H9 (cell line): ENCODE measurements at regions not wholly inside any gene's neighbourhood (a gene's known extent, or its start where the extent isn't known, plus 50 kb on each side); places are given as distances from the start of the nearest gene placed in this dataset.

Experiments used
- DNase-seq: peaks from one replicate; pipeline ENCODE4 v3.0.0-alpha.2; 2017
- H2AFZ ChIP-seq: one replicate; pipeline ENCODE4 v1.6.1; 2013; ENCODE audit warnings: mild to moderate bottlenecking, low read length, control low read depth, moderate library complexity
- H2AK5ac ChIP-seq: 2 replicates; pipeline ENCODE4 v1.6.1; 2013; ENCODE audit warnings: low read length, control low read depth, mixed read lengths; ENCODE audit not compliant: insufficient read length
- H2BK120ac ChIP-seq: one replicate; pipeline ENCODE4 v1.6.1; 2013; ENCODE audit warnings: low read depth, mild to moderate bottlenecking, low read length, control low read depth, inconsistent platforms; ENCODE audit not compliant: poor library complexity, severe bottlenecking
- H2BK12ac ChIP-seq: 2 replicates; pipeline ENCODE4 v1.6.1; 2013; ENCODE audit warnings: low read length, control low read depth, mixed read lengths, low read depth; ENCODE audit not compliant: insufficient read length
- H2BK15ac ChIP-seq: 2 replicates; pipeline ENCODE4 v1.6.1; 2013; ENCODE audit warnings: low read depth, low read length, control low read depth
- H2BK20ac ChIP-seq: one replicate; pipeline ENCODE4 v1.6.1; 2013; ENCODE audit warnings: low read depth, mild to moderate bottlenecking, low read length, control low read depth, inconsistent platforms; ENCODE audit not compliant: poor library complexity, severe bottlenecking
- H2BK5ac ChIP-seq: 2 replicates; pipeline ENCODE4 v1.6.1; 2013; ENCODE audit warnings: low read length, control low read depth, mixed read lengths; ENCODE audit not compliant: insufficient read length
- H3K14ac ChIP-seq: 2 replicates; pipeline ENCODE4 v1.6.1; 2013; ENCODE audit warnings: low read length, control low read depth; ENCODE audit not compliant: insufficient read depth
- H3K18ac ChIP-seq: 2 replicates; pipeline ENCODE4 v1.6.1; 2013; ENCODE audit warnings: low read depth, mild to moderate bottlenecking, mixed read lengths, low read length, control low read depth; ENCODE audit not compliant: insufficient read length
- H3K23ac ChIP-seq: 2 replicates; pipeline ENCODE4 v1.6.1; 2013; ENCODE audit warnings: low read length, control low read depth, mixed read lengths, low read depth; ENCODE audit not compliant: insufficient read length
- H3K23me2 ChIP-seq: 2 replicates; pipeline ENCODE4 v1.6.1; 2013; ENCODE audit warnings: low read depth, mild to moderate bottlenecking, mixed read lengths, low read length, control low read depth; ENCODE audit not compliant: insufficient read length, poor library complexity, severe bottlenecking
- H3K27ac ChIP-seq: 2 replicates; pipeline ENCODE4 v1.5.1; 2013; ENCODE audit warnings: low read length, control low read depth, mixed read lengths, low read depth; ENCODE audit not compliant: insufficient read length
- H3K27me3 ChIP-seq: 2 replicates; pipeline ENCODE4 v1.6.1; 2013; ENCODE audit warnings: low read length, control low read depth, inconsistent platforms; ENCODE audit not compliant: insufficient read depth
- H3K4ac ChIP-seq: 2 replicates; pipeline ENCODE4 v1.6.1; 2013; ENCODE audit warnings: low read depth, mild to moderate bottlenecking, control low read depth, inconsistent platforms, low read length, moderate library complexity
- H3K4me1 ChIP-seq: 2 replicates; pipeline ENCODE4 v1.6.1; 2013; ENCODE audit warnings: low read length, control low read depth, inconsistent platforms; ENCODE audit not compliant: insufficient read depth
- H3K4me2 ChIP-seq: 2 replicates; pipeline ENCODE4 v1.6.1; 2013; ENCODE audit warnings: low read length, control low read depth, mixed read lengths; ENCODE audit not compliant: insufficient read length, insufficient read depth
- H3K56ac ChIP-seq: 2 replicates; pipeline ENCODE4 v1.6.1; 2013; ENCODE audit warnings: low read depth, mild to moderate bottlenecking, mixed read lengths, low read length, control low read depth; ENCODE audit not compliant: insufficient read length
- H3K79me1 ChIP-seq: 2 replicates; pipeline ENCODE4 v1.6.1; 2013; ENCODE audit warnings: low read depth, mild to moderate bottlenecking, moderate library complexity, low read length, control low read depth, inconsistent platforms; ENCODE audit not compliant: insufficient read depth, poor library complexity, severe bottlenecking
- H3K79me2 ChIP-seq: 2 replicates; pipeline ENCODE4 v1.6.1; 2013; ENCODE audit warnings: low read length, control low read depth, inconsistent platforms; ENCODE audit not compliant: insufficient read depth
- H3K9ac ChIP-seq: 2 replicates; pipeline ENCODE4 v1.6.1; 2013; ENCODE audit warnings: low read length, control low read depth, mixed read lengths; ENCODE audit not compliant: insufficient read length; ENCODE audit errors: extremely low read depth
- H3K9me3 ChIP-seq: one replicate; pipeline ENCODE4 v1.6.1; 2013; ENCODE audit warnings: low read depth, low read length, inconsistent platforms; ENCODE audit not compliant: control insufficient read depth
- H3T11ph ChIP-seq: one replicate; pipeline ENCODE4 v1.6.1; 2013; ENCODE audit warnings: mild to moderate bottlenecking, low read length, control low read depth, inconsistent platforms
- H4K20me1 ChIP-seq: one replicate; pipeline ENCODE4 v1.6.1; 2013; ENCODE audit not compliant: control insufficient read depth, insufficient read length, insufficient read depth
- H4K5ac ChIP-seq: 2 replicates; pipeline ENCODE4 v1.6.1; 2013; ENCODE audit warnings: low read depth, mild to moderate bottlenecking, mixed read lengths, low read length, control low read depth; ENCODE audit not compliant: insufficient read length
- H4K8ac ChIP-seq: replicated peaks from 2 replicates; pipeline ENCODE4 v1.6.1; 2013; ENCODE audit warnings: low read length, control low read depth, mixed read lengths, low read depth; ENCODE audit not compliant: insufficient read length
- H4K91ac ChIP-seq: 2 replicates; pipeline ENCODE4 v1.6.1; 2013; ENCODE audit warnings: low read depth, mild to moderate bottlenecking, moderate library complexity, mixed read lengths, low read length, control low read depth; ENCODE audit not compliant: insufficient read length
- H3K27ac Mint-ChIP-seq, 3 experiments: 2 replicates in 2 of 3; 3 replicates in 1 of 3; pipeline ENCODE4 v1.8.0; 2020 to 2021; ENCODE audit warnings: mixed read lengths in 3 of 3, mild to moderate bottlenecking in 1 of 3, moderate library complexity in 1 of 3
- H3K27me3 Mint-ChIP-seq: 2 replicates; pipeline ENCODE4 v1.8.0; 2021; ENCODE audit warnings: low read depth, mild to moderate bottlenecking, moderate library complexity, mixed read lengths
- H3K36me3 Mint-ChIP-seq, 3 experiments: 2 replicates in 2 of 3; 3 replicates in 1 of 3; pipeline ENCODE4 v1.8.0; 2020 to 2021; ENCODE audit warnings: low read depth in 3 of 3, mixed read lengths in 3 of 3; ENCODE audit not compliant: insufficient read depth in 1 of 3
- H3K4me1 Mint-ChIP-seq, 2 experiments: 2 replicates each; pipeline ENCODE4 v1.8.0; 2020; ENCODE audit warnings: mixed read lengths in 2 of 2
- H3K4me3 Mint-ChIP-seq, 2 experiments: 2 replicates in 1 of 2; 3 replicates in 1 of 2; pipeline ENCODE4 v1.8.0; 2020 to 2021; ENCODE audit warnings: mild to moderate bottlenecking in 2 of 2, mixed read lengths in 2 of 2, moderate library complexity in 1 of 2
- H3K9me3 Mint-ChIP-seq, 2 experiments: 2 replicates in 1 of 2; 3 replicates in 1 of 2; pipeline ENCODE4 v1.8.0; 2020; ENCODE audit warnings: mild to moderate bottlenecking in 2 of 2, mixed read lengths in 2 of 2, moderate library complexity in 1 of 2
- WGBS: extraction: QIAGEN DNeasy Blood & Tissue Kit; methylation state at CpG from one replicate; pipeline ENCODE4 v1.1.7; 2013; ENCODE audit warnings: missing lambda C conversion rate, low lambda C conversion rate, mixed read lengths; ENCODE audit not compliant: insufficient read length; ENCODE audit errors: extremely low coverage; 5-methylcytosine and 5-hydroxymethylcytosine counted together
- TF ChIP-seq, protein P1 (sequence below): fragments of 200-600 bp; sonication (generic); conservative IDR thresholded peaks from 3 replicates; pipeline ENCODE4 v1.8.0; 2021; ENCODE audit warnings: antibody characterized with exemption, mild to moderate bottlenecking

DNA sequence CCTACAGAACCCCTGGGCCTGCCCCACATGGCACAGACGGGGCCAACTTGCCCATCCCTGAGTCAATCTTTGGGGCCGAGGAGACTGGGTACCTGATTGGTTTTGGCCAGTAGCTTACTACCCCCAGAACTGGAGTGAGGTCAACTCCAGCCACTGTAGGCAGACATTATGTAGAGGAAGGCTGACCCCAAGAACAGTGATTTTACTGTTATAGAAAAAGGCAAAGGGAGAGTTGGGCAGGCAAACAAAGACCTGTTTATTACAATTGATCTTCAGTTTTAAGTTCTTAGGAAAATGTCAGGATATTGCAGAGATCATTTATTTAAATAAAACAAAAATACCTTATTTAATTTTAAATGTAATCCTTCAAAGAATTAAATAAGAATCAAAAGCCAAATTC is 653.8 kb downstream of the NPHP4 start:
- no peak overlapping the region for H4K8ac ChIP-seq
- H2AK5ac ChIP-seq, result no peak overlapping the region
- no CpG with 5 or more reads among the region's 2 CpGs for WGBS
- no peak overlapping the region for H4K5ac ChIP-seq
- H3K27ac ChIP-seq, result no peak overlapping the region
- H3K27me3 ChIP-seq, result no peaks in the 10 kb centered on the region; the same call in 1 of the 2 replicates
- H3K27me3 Mint-ChIP-seq, result peaks cover 20% of the 10 kb centered on the region
- no peak overlapping the region for H3K27ac Mint-ChIP-seq
- H3K4me3 Mint-ChIP-seq, result no peak overlapping the region
- no peaks in the 10 kb centered on the region for H3K4me1 Mint-ChIP-seq
- peaks cover 0 to 5% (median 0%) of the 10 kb centered on the region in 3 experiments; a peak in 2 of 7 replicates for H3K36me3 Mint-ChIP-seq
- no peak overlapping the region for H3K9ac ChIP-seq
- TF ChIP-seq, protein P1, sequence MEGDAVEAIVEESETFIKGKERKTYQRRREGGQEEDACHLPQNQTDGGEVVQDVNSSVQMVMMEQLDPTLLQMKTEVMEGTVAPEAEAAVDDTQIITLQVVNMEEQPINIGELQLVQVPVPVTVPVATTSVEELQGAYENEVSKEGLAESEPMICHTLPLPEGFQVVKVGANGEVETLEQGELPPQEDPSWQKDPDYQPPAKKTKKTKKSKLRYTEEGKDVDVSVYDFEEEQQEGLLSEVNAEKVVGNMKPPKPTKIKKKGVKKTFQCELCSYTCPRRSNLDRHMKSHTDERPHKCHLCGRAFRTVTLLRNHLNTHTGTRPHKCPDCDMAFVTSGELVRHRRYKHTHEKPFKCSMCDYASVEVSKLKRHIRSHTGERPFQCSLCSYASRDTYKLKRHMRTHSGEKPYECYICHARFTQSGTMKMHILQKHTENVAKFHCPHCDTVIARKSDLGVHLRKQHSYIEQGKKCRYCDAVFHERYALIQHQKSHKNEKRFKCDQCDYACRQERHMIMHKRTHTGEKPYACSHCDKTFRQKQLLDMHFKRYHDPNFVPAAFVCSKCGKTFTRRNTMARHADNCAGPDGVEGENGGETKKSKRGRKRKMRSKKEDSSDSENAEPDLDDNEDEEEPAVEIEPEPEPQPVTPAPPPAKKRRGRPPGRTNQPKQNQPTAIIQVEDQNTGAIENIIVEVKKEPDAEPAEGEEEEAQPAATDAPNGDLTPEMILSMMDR, result no peak
- H2AFZ ChIP-seq, result no peak overlapping the region
- no peaks in the 10 kb centered on the region for H3K79me1 ChIP-seq
- H2BK5ac ChIP-seq, result no peak overlapping the region
- no peak overlapping the region for H3T11ph ChIP-seq
- H2BK20ac ChIP-seq, result no peak overlapping the region
- no peak overlapping the region for H3K4me2 ChIP-seq
- no peaks in the 10 kb centered on the region for H3K79me2 ChIP-seq
- no peak overlapping the region for H2BK12ac ChIP-seq
- H3K23me2 ChIP-seq, result no peaks in the 10 kb centered on the region
- no peaks in the 10 kb centered on the region for H3K9me3 ChIP-seq
- H4K20me1 ChIP-seq, result no peaks in the 10 kb centered on the region
- no peaks in the 10 kb centered on the region for H3K4me1 ChIP-seq
- no peak overlapping the region for H3K23ac ChIP-seq
- H3K18ac ChIP-seq, result no peak overlapping the region
- no peak overlapping the region for H3K4ac ChIP-seq
- DNase-seq, result no peak
- H3K56ac ChIP-seq, result no peak overlapping the region
- H2BK15ac ChIP-seq, result no peak overlapping the region
- H3K9me3 Mint-ChIP-seq, result peaks cover 5 to 10% of the 10 kb centered on the region in 2 experiments; a peak in 4 of 5 replicates
- no peak overlapping the region for H2BK120ac ChIP-seq
- H3K14ac ChIP-seq, result no peak overlapping the region
- H4K91ac ChIP-seq, result no peak overlapping the region
